CD4-positive, alpha-beta T cell treated with Interleukin-6 for 4 hours (primary cell): ENCODE measurements at regions not wholly inside any gene's neighbourhood (a gene's known extent, or its start where the extent isn't known, plus 50 kb on each side); places are given as distances from the start of the nearest gene placed in this dataset.
"Not testable (repeated sequence)": the region's sequence is repeated elsewhere in the genome, so short reads cannot be mapped to it uniquely, and the experiment has no call there.

ENCODE experiments used
- DNase-seq: peaks from one replicate; pipeline ENCODE4 v3.0.0-alpha.2; 2020; ENCODE audit warnings: mixed read lengths

- no peak for DNase-seq
Measured at GRCh38 chr10:91091780-91092179, 128.7 kb upstream of the PCGF5 start.

GRCh38 chr10:91096274-91096673 is 124.2 kb upstream of the PCGF5 start:
- DNase-seq: no peak

GRCh38 chr10:91097313-91097712 is 123.2 kb upstream of the PCGF5 start:
- DNase-seq: no peak

GRCh38 chr10:91098021-91098420 is 122.4 kb upstream of the PCGF5 start:
- not testable (repeated sequence) for DNase-seq

GRCh38 chr10:91103384-91104192 is 116.9 kb upstream of the PCGF5 start:
- no peak for DNase-seq

- DNase-seq: no peak
Measured at GRCh38 chr10:91104193-91105041, 116.0 kb upstream of the PCGF5 start.

- DNase-seq: no peak
Measured at GRCh38 chr10:91105269-91105668, 115.2 kb upstream of the PCGF5 start.

GRCh38 chr10:91108820-91109219 is 111.6 kb upstream of the PCGF5 start:
- no peak for DNase-seq

- no peak for DNase-seq
Measured at GRCh38 chr10:91111060-91111459, 109.4 kb upstream of the PCGF5 start.

GRCh38 chr10:91115618-91116390 is 104.7 kb upstream of the PCGF5 start:
- no peak for DNase-seq

GRCh38 chr10:91117505-91117904 is 103.0 kb upstream of the PCGF5 start:
- DNase-seq: no peak

- no peak for DNase-seq
Measured at GRCh38 chr10:91120348-91120747, 100.1 kb upstream of the PCGF5 start.

- no peak for DNase-seq
Measured at GRCh38 chr10:91123261-91123660, 97.2 kb upstream of the PCGF5 start.

- DNase-seq: no peak
Measured at GRCh38 chr10:91124016-91124415, 96.4 kb upstream of the PCGF5 start.

GRCh38 chr10:91126471-91126870 is 94.0 kb upstream of the PCGF5 start:
- DNase-seq: no peak

GRCh38 chr10:91127341-91128082 is 93.0 kb upstream of the PCGF5 start:
- DNase-seq: no peak

- DNase-seq: no peak
Measured at GRCh38 chr10:91135113-91135512, 85.3 kb upstream of the PCGF5 start.

- DNase-seq: no peak
Measured at GRCh38 chr10:91137011-91137643, 83.3 kb upstream of the PCGF5 start.

- DNase-seq: no peak
Measured at GRCh38 chr10:91137822-91138221, 82.6 kb upstream of the PCGF5 start.

GRCh38 chr10:91140995-91141549 is 79.4 kb upstream of the PCGF5 start:
- DNase-seq: no peak

- DNase-seq: no peak
Measured at GRCh38 chr10:91144961-91145360, 75.5 kb upstream of the PCGF5 start.

GRCh38 chr10:91146146-91146545 is 74.3 kb upstream of the PCGF5 start:
- no peak for DNase-seq
